ENCODE measurements at regions not wholly inside any gene's neighbourhood (a gene's known extent, or its start where the extent isn't known, plus 50 kb on each side); places are given as distances from the start of the nearest gene placed in this dataset.
A peak's percentile ranks its signal among the peaks of the same experiment; 100 is the strongest.

GRCh38 chr5:152256580-152256979, 148.5 kb downstream of the NMUR2 start:
- no peak overlapping the region for H3K27ac ChIP-seq

GRCh38 chr5:152255411-152255810, 149.7 kb downstream of the NMUR2 start:
- H3K27ac ChIP-seq = no peak overlapping the region

More at GRCh38 chr5:152256580-152256979, 148.5 kb downstream of the NMUR2 start:
- TF ChIP-seq, protein P1, sequence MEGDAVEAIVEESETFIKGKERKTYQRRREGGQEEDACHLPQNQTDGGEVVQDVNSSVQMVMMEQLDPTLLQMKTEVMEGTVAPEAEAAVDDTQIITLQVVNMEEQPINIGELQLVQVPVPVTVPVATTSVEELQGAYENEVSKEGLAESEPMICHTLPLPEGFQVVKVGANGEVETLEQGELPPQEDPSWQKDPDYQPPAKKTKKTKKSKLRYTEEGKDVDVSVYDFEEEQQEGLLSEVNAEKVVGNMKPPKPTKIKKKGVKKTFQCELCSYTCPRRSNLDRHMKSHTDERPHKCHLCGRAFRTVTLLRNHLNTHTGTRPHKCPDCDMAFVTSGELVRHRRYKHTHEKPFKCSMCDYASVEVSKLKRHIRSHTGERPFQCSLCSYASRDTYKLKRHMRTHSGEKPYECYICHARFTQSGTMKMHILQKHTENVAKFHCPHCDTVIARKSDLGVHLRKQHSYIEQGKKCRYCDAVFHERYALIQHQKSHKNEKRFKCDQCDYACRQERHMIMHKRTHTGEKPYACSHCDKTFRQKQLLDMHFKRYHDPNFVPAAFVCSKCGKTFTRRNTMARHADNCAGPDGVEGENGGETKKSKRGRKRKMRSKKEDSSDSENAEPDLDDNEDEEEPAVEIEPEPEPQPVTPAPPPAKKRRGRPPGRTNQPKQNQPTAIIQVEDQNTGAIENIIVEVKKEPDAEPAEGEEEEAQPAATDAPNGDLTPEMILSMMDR (IDR thresholded peaks at IDR 0.05) = no peak
- no peak for TF ChIP-seq ZFX (IDR thresholded peaks at IDR 0.05; ENCODE audit: borderline replicate concordance)

GRCh38 chr5:152247850-152248385, 157.2 kb downstream of the NMUR2 start:
- H3K27ac ChIP-seq = no peak overlapping the region
- TF ChIP-seq ZFX (IDR thresholded peaks at IDR 0.05; ENCODE audit: borderline replicate concordance) = no peak
- TF ChIP-seq, protein P1 (IDR thresholded peaks at IDR 0.05) = no peak

More at GRCh38 chr5:152255411-152255810, 149.7 kb downstream of the NMUR2 start:
- no peak for TF ChIP-seq ZFX (IDR thresholded peaks at IDR 0.05; ENCODE audit: borderline replicate concordance)
- TF ChIP-seq, protein P1 (IDR thresholded peaks at IDR 0.05) = no peak

DNA sequence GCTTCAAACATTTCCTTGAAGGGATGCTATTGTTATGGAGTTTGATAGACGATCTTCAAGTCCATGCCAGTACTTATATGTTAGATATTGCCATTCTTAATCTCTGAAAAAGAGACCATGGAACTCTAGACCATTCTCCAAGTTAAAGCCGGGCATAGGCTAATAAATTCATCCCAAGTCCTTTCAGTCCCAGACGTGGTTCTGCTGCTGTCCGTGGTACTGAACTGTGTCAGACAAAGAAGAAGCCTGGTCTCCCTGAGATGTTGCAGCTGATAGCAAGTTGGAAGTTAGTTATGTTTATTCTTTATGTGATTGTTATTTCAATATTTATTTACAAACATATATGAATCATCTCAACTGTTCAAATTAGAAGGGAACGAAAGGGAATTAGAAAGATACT, 158.7 kb downstream of the NMUR2 start:
- TF ChIP-seq, protein P1 (IDR thresholded peaks at IDR 0.05) = no peak
- no peak overlapping the region for H3K27ac ChIP-seq

DNA sequence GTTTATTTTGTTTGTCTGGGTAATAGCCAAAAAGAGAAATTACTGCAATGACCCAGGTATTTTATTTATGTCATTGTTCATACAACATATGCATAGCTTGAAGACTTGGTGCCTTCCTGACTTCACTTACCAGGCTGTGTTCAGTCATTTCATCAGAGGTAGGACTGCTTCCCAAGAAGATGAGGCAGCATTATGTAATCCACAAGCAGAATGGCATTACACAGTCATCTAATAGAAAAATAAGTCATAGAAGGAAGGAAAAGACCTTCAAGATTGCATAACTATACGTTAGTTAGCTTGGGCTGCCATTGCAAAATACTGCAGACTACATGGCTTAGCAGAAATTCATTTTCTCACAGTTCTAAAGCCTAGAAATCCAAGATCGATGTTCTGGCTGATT, 167.5 kb downstream of the NMUR2 start:
- no peak overlapping the region for H3K27ac ChIP-seq
- no peak for TF ChIP-seq ZFX (IDR thresholded peaks at IDR 0.05; ENCODE audit: borderline replicate concordance)
- TF ChIP-seq, protein P1 (IDR thresholded peaks at IDR 0.05) = no peak

DNA sequence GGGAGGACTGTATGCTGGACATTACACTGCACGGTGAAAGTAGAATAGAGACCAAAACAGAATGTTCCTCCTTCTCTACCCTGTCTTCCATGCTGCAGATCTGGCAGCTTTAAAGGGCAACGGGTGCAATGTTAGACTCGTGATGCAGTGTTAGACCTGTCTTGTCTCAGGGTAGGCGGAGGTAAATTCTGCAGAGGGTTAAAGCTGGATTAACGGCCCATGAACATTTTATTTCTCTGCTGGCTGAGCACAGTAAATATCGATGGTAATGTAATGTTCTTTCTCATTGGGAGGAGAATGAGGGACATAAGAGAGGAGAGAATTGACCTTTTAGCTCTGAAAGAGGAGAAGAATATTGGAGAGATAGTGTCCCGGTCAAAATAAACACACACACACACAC, 178.9 kb downstream of the NMUR2 start:
- no peak for TF ChIP-seq ZFX (IDR thresholded peaks at IDR 0.05; ENCODE audit: borderline replicate concordance)
- TF ChIP-seq, protein P1 (IDR thresholded peaks at IDR 0.05) = no peak
- 0 out of 2 replicates have a peak overlapping the region, but pooled peaks have one; percentile 25 for H3K27ac ChIP-seq

- TF ChIP-seq, protein P1 (IDR thresholded peaks at IDR 0.05) = no peak
- no peak for TF ChIP-seq ZFX (IDR thresholded peaks at IDR 0.05; ENCODE audit: borderline replicate concordance)
- H3K27ac ChIP-seq = no peak overlapping the region
These were observed 183.1 kb downstream of the NMUR2 start for GRCh38 chr5:152221721-152222629.

Measured in 22Rv1 (cell line).